Osteocyte (in vitro differentiated cells): ENCODE measurements at regions not wholly inside any gene's neighbourhood (a gene's known extent, or its start where the extent isn't known, plus 50 kb on each side); places are given as distances from the start of the nearest gene placed in this dataset.

Source experiments
- DNase-seq: peaks from one replicate; pipeline ENCODE4 v3.0.0; 2021; ENCODE audit warnings: mixed read lengths; ENCODE audit not compliant: unreplicated experiment; ENCODE audit errors: extremely low spot score
- H3K27ac Mint-ChIP-seq: one replicate; pipeline ENCODE4 v1.8.0; 2021; ENCODE audit warnings: mild to moderate bottlenecking, mixed read lengths; ENCODE audit not compliant: unreplicated experiment
- H3K27me3 Mint-ChIP-seq: one replicate; pipeline ENCODE4 v1.8.0; 2021; ENCODE audit warnings: mixed read lengths; ENCODE audit not compliant: unreplicated experiment
- H3K36me3 Mint-ChIP-seq: one replicate; pipeline ENCODE4 v1.8.0; 2021; ENCODE audit warnings: mixed read lengths; ENCODE audit not compliant: unreplicated experiment
- H3K4me1 Mint-ChIP-seq: one replicate; pipeline ENCODE4 v1.8.0; 2021; ENCODE audit warnings: mixed read lengths; ENCODE audit not compliant: unreplicated experiment
- H3K4me3 Mint-ChIP-seq: one replicate; pipeline ENCODE4 v1.8.0; 2021; ENCODE audit warnings: mild to moderate bottlenecking, moderate library complexity, mixed read lengths; ENCODE audit not compliant: unreplicated experiment
- H3K9me3 Mint-ChIP-seq: one replicate; pipeline ENCODE4 v1.8.0; 2021; ENCODE audit warnings: mixed read lengths; ENCODE audit not compliant: unreplicated experiment
- TF ChIP-seq, protein P1 (sequence below): fragments of 200-600 bp; sonication (generic); IDR thresholded peaks from 2 replicates; pipeline ENCODE4 v1.5.0; 2021; ENCODE audit warnings: antibody characterized with exemption, mild to moderate bottlenecking, moderate library complexity

DNA sequence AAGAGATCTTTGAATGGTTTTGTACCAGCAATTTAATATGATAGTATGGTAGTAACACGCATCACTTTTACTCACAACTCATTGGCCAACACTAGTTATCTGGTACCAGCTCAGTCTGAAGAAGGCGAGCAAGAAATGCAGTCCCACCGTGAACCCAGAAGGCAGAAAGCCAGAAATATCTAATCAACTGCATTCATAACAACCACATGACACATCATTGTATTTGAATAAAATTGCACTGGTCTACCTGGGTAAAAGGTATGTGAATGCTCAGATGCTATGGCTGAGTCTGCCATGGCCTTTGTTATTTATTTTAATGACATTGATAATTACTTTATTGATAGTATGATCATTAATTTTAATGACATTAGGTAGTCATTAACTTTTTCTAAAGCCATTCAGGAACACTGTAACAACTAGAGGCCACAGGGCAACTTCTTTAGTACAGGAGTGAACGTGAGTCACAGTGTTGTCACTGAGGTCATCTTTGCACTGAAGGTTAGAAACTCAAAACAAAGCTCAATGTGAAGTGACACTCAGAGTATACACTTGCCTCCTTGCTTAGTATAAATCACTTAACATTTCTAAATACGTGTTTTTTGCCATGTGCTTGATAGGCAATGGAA, 475.6 kb upstream of the TNP1 start:
- Mint-ChIP-seq H3K4me1 (peaks cover 59% of the 10 kb centered on the region), H3K27ac (no peak overlapping the region), H3K36me3 (no peaks in the 10 kb centered on the region), H3K27me3 (no peaks in the 10 kb centered on the region), H3K4me3 (no peak overlapping the region), H3K9me3 (no peaks in the 10 kb centered on the region)
- no peak for DNase-seq
- TF ChIP-seq, protein P1, sequence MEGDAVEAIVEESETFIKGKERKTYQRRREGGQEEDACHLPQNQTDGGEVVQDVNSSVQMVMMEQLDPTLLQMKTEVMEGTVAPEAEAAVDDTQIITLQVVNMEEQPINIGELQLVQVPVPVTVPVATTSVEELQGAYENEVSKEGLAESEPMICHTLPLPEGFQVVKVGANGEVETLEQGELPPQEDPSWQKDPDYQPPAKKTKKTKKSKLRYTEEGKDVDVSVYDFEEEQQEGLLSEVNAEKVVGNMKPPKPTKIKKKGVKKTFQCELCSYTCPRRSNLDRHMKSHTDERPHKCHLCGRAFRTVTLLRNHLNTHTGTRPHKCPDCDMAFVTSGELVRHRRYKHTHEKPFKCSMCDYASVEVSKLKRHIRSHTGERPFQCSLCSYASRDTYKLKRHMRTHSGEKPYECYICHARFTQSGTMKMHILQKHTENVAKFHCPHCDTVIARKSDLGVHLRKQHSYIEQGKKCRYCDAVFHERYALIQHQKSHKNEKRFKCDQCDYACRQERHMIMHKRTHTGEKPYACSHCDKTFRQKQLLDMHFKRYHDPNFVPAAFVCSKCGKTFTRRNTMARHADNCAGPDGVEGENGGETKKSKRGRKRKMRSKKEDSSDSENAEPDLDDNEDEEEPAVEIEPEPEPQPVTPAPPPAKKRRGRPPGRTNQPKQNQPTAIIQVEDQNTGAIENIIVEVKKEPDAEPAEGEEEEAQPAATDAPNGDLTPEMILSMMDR: no peak

DNA sequence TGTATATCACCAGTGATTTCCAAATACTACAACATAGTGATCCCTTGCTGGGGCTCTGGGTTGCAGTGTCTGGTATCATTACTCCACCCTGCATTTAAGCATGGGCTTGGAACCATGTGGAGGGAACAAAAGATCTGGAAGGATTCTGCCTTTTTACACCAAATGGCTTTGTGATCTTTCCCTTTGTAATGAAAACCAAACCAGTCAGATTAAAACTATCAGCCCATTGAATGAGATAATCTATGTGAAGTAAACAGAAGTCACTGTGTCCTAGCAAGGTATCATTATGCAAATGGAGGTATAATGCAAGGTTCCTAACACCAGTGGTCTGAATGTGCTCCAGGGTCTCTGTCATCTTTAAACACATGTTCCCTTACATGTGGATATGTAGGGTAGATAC, 474.7 kb upstream of the TNP1 start:
- no peak for DNase-seq
- TF ChIP-seq, protein P1: no peak
- Mint-ChIP-seq H3K27me3 (no peaks in the 10 kb centered on the region), H3K4me3 (no peak overlapping the region), H3K9me3 (no peaks in the 10 kb centered on the region), H3K4me1 (peaks cover 54% of the 10 kb centered on the region), H3K27ac (no peak overlapping the region), H3K36me3 (no peaks in the 10 kb centered on the region)

DNA sequence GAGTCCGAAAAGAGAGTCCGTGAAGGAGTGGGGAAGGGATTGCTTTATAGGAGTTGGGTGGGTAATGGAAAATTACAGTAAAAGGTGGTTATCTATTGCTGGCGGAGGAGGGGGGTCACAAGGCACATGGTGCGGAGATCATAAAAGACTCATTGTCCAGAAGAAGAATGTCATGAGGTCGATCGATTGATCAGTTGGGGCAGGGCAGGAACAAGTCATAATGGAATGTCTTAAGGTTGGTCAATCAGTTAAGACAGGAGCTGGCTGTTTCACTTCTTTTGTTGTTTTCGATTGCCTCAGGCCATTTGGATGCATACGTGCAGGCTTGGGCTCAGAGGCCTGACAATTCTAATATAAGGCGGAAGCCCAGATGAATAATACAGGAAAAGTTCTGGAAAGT, 473.0 kb upstream of the TNP1 start:
- H3K27me3 Mint-ChIP-seq: no peaks in the 10 kb centered on the region
- no peak overlapping the region for H3K27ac Mint-ChIP-seq
- H3K4me1 Mint-ChIP-seq: peaks cover 55% of the 10 kb centered on the region
- H3K36me3 Mint-ChIP-seq: no peaks in the 10 kb centered on the region
- DNase-seq: no peak
- TF ChIP-seq, protein P1: no peak
- H3K9me3 Mint-ChIP-seq: no peaks in the 10 kb centered on the region
- H3K4me3 Mint-ChIP-seq: no peak overlapping the region

DNA sequence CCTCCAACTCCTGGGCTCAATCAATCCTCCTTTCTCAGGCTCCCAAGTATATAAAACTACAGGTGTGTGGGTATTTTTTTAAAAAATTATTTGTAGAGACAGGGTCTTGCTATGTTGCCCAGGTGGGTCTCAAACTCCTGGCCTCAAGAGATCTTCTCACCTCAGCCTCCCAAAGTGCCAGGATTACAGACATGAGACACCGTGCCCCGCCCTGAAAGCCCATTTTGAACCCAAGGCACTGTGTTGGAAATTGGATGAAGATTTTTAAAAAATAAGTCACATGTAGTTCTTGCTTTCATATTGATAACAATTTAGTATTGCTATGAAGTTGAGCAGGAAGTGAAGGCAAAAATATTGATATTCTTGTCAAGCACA, 472.5 kb upstream of the TNP1 start:
- Mint-ChIP-seq H3K27me3 (no peaks in the 10 kb centered on the region), H3K9me3 (no peaks in the 10 kb centered on the region), H3K27ac (peak overlapping the region; percentile 65), H3K36me3 (no peaks in the 10 kb centered on the region), H3K4me3 (no peak overlapping the region), H3K4me1 (peaks cover 56% of the 10 kb centered on the region)
- TF ChIP-seq, protein P1: no peak
- DNase-seq: no peak

DNA sequence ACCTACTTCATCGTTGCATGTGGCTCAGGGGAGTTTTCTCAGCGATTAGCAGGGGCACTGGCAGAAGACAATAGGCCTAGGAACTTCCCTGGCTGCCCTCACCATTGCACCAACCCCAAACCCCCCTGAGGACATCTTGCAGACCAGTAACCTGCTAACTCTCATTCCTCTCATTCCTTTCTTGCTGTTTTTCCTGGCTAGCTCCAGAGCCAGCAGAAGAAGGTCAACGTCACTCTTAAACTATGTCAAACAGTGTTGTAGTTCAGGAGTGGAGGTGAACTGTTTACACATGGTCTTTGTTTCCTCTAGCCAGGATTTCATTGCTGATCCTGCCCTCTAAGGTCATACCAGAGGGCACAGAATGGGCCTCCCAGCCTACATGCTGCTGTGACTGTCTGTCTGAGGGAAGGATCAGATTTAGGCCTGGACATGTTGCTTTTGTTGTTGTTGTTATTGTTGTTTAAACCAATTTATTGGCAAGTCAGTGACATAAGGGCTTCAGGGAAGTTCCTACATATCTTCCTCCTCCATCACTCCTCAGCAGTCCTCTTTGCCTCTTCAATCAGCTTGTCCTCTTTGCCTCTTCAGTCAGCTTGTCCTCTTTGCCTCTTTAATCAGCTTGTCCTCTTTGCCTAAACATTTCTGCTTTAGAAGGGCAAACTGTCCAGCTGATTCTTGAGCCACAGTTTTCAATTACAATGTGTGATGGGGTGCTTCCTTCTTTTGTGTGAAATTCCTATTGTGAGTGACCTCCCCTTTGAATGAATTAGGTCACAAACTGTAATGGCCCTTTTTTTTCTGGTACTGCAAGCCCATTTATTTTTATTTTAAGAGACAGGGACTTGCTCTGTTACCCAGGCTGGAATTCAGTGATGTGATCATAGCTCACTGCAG, 471.9 kb upstream of the TNP1 start:
- H3K36me3 Mint-ChIP-seq: no peaks in the 10 kb centered on the region
- H3K4me1 Mint-ChIP-seq: peaks cover 55% of the 10 kb centered on the region
- TF ChIP-seq, protein P1: no peak
- no peak overlapping the region for H3K4me3 Mint-ChIP-seq
- peak overlapping the region; percentile 65 for H3K27ac Mint-ChIP-seq
- DNase-seq: no peak
- H3K9me3 Mint-ChIP-seq: no peaks in the 10 kb centered on the region
- no peaks in the 10 kb centered on the region for H3K27me3 Mint-ChIP-seq
